Activated naive CD4-positive, alpha-beta T cell treated with anti-CD3 and anti-CD28 coated beads, Interleukin-2, amount 50 U/mL, for 72 hours (primary cell): ENCODE measurements at regions not wholly inside any gene's neighbourhood (a gene's known extent, or its start where the extent isn't known, plus 50 kb on each side); places are given as distances from the start of the nearest gene placed in this dataset.
"Not testable (repeated sequence)": the region's sequence is repeated elsewhere in the genome, so short reads cannot be mapped to it uniquely, and the experiment has no call there.

Source experiments
- ATAC-seq, 2 donors: fragments of 150-1000 bp; cut with Tn5 transposase; 2 replicates each; pipeline ENCODE4 v1.10.0; 2021; ENCODE audit warnings: mild to moderate bottlenecking in 2 of 2, moderate library complexity in 2 of 2
- DNase-seq, 2 donors: peaks; one replicate each; pipeline ENCODE4 v3.0.0; 2021 to 2022; ENCODE audit warnings: low spot score in 2 of 2
- H3K27ac Mint-ChIP-seq, 2 donors: one replicate each; pipeline ENCODE4 v1.8.0; 2022; ENCODE audit warnings: mild to moderate bottlenecking in 2 of 2, mixed read lengths in 2 of 2
- H3K36me3 Mint-ChIP-seq, 2 donors: one replicate each; pipeline ENCODE4 v1.8.0; 2022; ENCODE audit warnings: mixed read lengths in 2 of 2
- H3K9me3 Mint-ChIP-seq, 2 donors: one replicate each; pipeline ENCODE4 v1.8.0; 2022; ENCODE audit warnings: mixed read lengths in 2 of 2

DNA sequence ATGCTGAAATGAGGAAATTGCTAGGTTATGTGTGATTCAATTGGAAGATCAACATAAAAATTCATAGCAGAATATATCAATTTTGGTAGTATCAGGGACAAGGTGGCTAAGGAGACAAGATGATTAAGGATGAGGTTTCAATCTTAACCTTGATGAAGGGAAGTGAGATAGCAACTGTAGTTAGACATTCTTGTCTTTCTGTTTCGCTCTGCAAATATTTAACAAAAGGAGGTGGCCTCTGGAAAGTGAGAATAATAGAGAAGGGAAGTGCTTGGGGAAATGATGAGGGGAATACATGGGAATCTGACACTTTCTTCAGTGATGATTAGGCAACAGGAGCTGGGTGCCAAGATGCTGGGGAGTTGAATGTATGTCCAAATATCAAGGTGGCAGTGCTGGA is 337.1 kb upstream of the PUDP start:
- DNase-seq (no peak), ATAC-seq (no peak)
- H3K9me3 Mint-ChIP-seq: peaks cover 0 to 6% of the 10 kb centered on the region in 2 donors
- no peaks in the 10 kb centered on the region for H3K36me3 Mint-ChIP-seq
- H3K27ac Mint-ChIP-seq: no peak overlapping the region

DNA sequence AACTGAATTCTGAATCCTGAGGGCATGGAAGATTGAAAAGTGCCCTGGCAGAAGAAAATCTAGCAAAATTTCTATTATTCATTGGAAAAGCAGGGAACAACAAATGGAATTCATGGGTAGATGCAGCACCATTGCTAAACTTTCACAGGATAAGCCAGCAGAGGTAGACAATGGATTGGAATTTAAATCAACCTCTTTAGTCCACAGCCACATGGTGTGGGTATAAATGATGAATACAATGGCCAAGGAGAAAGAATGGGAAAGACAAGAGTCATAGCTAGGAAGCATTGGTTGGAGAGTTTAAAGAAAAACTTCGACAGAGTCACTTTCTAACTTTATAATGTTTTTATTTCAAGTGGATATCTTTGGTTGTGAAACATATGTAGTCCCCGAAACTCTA is 332.8 kb upstream of the PUDP start:
- no peaks in the 10 kb centered on the region for H3K36me3 Mint-ChIP-seq
- ATAC-seq: no peak
- no peak overlapping the region for H3K27ac Mint-ChIP-seq
- H3K9me3 Mint-ChIP-seq: peaks cover 0 to 6% of the 10 kb centered on the region in 2 donors
- DNase-seq: no peak

DNA sequence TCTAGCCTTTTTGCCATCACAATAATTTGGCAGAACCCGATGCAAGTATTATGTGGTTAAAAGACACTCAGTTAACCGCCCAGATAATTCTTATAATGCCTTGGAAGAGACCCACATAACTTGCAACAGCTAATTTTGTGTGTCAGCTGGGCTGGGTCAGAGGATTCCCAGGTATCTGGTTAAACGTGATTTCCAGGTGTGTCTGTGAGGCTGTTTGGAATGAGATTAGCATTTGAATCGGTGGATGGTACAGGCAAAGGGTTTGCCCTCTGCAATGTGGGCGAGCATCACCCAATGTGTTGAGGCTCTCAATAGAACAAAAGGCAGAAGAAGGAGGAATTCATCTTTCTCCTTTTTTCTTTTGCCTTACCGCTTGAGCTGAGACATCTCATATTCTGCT is 314.2 kb upstream of the PUDP start:
- Mint-ChIP-seq H3K36me3 (no peaks in the 10 kb centered on the region), H3K27ac (no peak overlapping the region)
- no peak for ATAC-seq

DNA sequence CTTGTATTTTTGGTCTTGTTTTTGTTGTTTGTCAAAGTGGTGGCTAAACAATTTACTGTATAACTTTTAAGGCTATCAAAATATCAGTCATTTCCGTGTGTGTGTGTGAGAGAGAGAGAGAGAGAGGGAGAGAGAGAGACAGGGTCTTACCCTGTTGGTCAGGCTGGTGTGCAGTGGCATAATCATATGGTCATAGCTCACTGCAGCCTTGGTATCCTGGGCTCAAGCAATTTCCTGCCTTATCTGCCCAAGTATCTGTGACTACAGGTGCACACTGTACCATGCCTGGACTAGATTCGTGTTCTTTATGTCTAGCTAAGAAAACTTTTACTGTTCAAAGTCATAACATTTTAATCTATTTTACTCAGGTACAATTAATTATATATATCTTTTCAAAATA is 313.1 kb upstream of the PUDP start:
- H3K9me3 Mint-ChIP-seq, H3K36me3 Mint-ChIP-seq, ATAC-seq, DNase-seq, H3K27ac Mint-ChIP-seq: not testable (repeated sequence)

More for the DNA sequence above, 314.2 kb upstream of the PUDP start:
- DNase-seq: no peak
- peaks cover 0 to 5% of the 10 kb centered on the region in 2 donors for H3K9me3 Mint-ChIP-seq

DNA sequence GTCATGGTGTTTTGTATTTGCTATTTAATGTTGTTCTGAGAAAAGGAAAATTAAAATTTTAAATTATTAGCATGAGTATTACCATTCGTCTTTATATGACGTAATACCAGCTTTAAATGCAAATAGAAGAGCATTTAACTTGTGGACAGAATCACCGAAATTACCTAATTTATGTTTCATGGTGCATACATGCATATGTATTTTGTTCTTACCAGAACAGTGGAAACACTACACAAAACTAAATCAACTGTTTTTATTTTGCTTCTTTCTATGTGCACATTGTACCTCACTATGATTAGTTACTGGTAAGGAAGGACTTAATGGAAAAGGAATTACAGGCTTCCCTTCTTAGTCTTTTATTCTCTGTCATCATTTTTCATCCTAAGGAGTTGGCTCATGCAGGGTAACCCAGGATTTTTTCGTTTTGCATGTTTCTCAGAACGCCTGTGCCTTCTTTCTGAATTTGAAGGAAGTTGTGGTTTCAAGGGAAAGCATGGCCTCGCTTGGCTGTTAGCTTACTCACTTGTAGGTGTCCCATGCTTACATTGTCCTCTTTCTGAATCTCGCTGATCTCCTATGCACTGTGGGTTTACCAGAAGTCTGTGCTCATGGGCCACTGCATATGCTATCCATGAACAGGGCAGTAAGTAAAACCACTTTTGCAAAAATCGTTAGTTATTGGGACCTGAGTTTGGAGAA is 300.0 kb upstream of the PUDP start:
- no peak for DNase-seq
- ATAC-seq: no peak
- Mint-ChIP-seq H3K9me3 (peaks cover 0 to 4% of the 10 kb centered on the region in 2 donors), H3K27ac (no peak overlapping the region), H3K36me3 (no peaks in the 10 kb centered on the region)

DNA sequence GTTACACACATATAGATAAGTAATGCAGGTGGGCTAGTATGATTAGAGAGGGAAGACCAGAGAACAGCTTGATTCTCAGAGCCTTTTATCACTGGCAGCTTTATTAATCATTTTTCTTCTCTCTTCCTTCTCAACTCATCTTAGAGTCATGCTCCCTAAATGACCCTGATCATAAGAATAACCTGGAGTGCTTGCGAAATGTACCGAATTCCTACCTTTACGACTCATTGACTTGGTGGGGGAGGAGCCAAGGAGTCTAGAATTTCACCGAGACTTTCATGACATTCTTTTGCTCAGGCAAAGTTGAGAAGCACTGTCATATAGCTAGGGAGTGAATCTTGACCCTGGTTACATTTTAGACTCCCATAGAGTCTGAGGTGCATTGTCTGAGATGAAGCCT is 298.9 kb upstream of the PUDP start:
- no peak for ATAC-seq
- no peak overlapping the region for H3K27ac Mint-ChIP-seq

DNA sequence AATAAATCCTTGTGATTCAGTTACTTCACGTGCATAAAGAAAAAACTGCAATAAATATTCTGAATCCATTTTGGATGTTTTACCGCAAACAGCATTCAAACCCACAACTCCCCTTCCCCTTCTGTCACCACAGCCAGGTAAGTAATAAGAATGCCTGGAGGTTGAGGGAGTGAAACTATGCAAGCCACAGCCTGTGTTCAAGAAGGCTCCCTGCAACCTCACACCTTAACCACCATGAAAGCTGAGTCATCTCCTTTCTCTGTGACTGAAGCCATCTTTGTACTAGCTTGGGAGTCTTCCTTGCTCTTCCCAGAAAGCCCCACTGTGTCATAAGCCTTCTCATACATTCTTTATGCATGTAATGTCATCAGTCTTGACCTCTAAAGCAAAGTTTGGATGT is 297.0 kb upstream of the PUDP start:
- no peaks in the 10 kb centered on the region for H3K36me3 Mint-ChIP-seq
- peaks cover 0 to 1% of the 10 kb centered on the region in 2 donors for H3K9me3 Mint-ChIP-seq
- DNase-seq (peak in 1 of 2 donors; percentile 2), ATAC-seq (peak; percentile 75 to 93)
- H3K27ac Mint-ChIP-seq: no peak overlapping the region

More for the DNA sequence above, 298.9 kb upstream of the PUDP start:
- no peaks in the 10 kb centered on the region for H3K36me3 Mint-ChIP-seq
- H3K9me3 Mint-ChIP-seq: peaks cover 0 to 4% of the 10 kb centered on the region in 2 donors
- no peak for DNase-seq

DNA sequence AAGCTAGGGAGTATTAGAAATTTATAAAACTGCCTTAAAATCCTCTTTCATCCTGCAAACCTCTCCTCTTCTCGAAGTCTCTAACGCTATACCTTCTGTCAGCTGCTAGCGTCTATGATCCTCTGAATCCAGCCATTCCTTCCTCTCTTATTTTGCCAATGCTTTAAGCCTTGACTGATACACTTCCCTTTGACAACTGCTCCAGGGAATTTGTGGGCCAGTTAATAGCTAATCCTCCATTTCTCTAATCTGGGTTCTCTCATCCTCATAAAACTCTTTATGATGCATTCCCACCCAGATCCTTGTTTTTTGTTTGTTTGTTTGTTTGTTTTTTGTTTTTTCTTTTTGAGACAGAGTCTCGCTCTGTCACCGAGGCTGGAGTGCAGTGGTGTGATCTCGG is 293.6 kb upstream of the PUDP start:
- DNase-seq: no peak
- ATAC-seq: no peak
- no peaks in the 10 kb centered on the region for H3K9me3 Mint-ChIP-seq
- no peak overlapping the region for H3K27ac Mint-ChIP-seq
- no peaks in the 10 kb centered on the region for H3K36me3 Mint-ChIP-seq

DNA sequence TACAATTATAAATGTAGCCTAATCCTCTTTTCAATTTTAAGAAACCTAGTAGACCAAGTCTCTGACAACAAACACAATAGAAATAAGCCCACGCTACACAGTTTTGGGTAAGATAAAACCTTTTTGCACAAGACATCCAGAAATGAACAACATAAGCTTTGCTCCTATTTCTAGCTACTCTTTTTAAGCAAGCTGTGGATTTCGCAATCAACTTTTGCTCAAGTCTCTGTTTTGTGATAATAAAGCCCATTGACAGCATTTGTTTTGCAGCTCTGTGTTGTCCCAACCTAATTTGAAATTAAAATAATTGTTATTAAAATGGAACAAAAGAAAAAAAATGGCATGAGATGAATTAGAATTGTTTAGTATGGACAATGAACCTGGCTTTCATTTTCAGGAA is 287.9 kb upstream of the PUDP start:
- no peak for ATAC-seq
- Mint-ChIP-seq H3K9me3 (peaks cover 6 to 7% of the 10 kb centered on the region in 2 donors), H3K36me3 (peaks cover 0 to 5% of the 10 kb centered on the region in 2 donors), H3K27ac (no peak overlapping the region)
- DNase-seq: no peak

DNA sequence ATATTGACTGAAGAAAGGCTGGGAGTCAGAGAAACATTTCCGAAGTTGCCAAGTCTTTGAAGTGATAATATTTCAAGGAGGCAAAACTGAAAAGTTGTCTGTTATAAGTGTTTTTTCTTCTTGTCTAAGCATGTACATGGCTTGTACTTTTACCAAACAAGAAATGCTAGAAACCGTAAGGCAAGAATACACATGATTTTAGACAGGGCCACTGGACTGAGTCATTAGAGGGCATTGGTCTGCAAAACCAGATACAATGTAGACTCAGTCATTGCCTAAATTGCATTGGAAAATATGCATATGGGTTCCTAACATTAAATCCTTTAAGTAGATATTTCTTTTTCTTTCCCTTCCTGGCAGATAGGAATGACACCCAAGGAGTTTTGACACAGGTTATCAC is 284.9 kb upstream of the PUDP start:
- Mint-ChIP-seq H3K36me3 (peaks cover 0 to 10% of the 10 kb centered on the region in 2 donors), H3K9me3 (peaks cover 13 to 15% of the 10 kb centered on the region in 2 donors)
- ATAC-seq: no peak

DNA sequence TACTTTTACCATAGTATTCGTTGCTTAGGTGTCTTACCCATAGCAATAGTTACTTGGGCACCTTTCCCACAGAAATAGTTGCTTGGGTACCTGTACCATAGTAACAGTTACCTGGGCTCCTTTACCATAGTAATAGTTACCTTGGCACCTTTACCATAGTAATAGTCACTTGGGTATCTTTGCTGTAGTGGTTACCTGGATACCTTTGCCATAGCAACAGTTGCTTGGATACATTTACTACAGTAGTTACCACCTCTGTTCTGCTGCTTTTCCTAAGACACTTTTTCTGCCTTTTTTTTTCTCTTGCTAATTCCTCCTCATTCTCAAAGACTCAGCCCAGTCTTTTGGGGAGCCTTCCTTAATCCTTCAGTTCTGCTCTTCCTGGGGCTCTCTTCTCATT is 272.8 kb upstream of the PUDP start:
- Mint-ChIP-seq H3K27ac (no peak overlapping the region), H3K36me3 (no peaks in the 10 kb centered on the region), H3K9me3 (peaks cover 0 to 3% of the 10 kb centered on the region in 2 donors)
- ATAC-seq (no peak), DNase-seq (no peak)

More for the DNA sequence above, 284.9 kb upstream of the PUDP start:
- H3K27ac Mint-ChIP-seq: no peak overlapping the region
- no peak for DNase-seq

DNA sequence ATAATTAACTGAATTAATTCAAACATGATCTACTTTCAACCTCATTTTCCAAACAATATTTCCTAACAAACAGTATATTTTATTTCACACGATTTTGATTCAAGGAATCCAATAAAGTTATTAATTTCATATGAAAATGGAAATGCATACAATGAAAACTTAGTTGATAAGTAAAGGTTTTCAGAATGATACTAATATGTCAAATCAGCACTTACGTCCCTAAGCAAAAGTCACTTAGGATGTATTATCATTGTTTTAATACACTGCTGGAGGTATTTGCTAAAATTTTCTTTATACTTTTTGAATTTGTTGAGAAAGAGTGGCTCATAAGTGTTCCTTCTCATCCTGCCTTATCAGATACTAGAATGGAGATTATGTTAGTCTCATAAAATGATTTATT is 266.8 kb upstream of the PUDP start:
- Mint-ChIP-seq H3K9me3 (peaks cover 0 to 4% of the 10 kb centered on the region in 2 donors), H3K36me3 (no peaks in the 10 kb centered on the region), H3K27ac (no peak overlapping the region)
- ATAC-seq (no peak), DNase-seq (no peak)

DNA sequence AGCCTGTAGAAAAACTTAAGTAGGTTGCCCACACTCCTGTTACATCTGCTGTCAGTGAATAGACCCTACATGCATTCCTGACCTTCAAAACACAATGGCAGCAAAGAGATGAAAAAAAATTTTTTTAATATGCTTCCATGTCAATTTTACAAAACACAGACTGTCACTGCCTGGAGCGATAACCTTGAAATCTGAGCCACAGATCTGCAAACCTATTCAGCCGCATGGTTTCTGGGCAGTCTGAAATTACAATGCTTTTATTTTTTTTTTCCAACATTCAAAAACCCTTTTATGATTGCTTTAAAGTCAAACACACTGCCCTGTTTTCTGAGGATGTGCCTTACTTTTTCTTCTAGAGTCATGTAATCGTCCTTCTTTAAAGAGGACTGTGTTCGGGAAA is 264.9 kb upstream of the PUDP start:
- no peak for DNase-seq
- no peak overlapping the region for H3K27ac Mint-ChIP-seq
- no peaks in the 10 kb centered on the region for H3K36me3 Mint-ChIP-seq
- H3K9me3 Mint-ChIP-seq: peaks cover 0 to 4% of the 10 kb centered on the region in 2 donors
- no peak for ATAC-seq

DNA sequence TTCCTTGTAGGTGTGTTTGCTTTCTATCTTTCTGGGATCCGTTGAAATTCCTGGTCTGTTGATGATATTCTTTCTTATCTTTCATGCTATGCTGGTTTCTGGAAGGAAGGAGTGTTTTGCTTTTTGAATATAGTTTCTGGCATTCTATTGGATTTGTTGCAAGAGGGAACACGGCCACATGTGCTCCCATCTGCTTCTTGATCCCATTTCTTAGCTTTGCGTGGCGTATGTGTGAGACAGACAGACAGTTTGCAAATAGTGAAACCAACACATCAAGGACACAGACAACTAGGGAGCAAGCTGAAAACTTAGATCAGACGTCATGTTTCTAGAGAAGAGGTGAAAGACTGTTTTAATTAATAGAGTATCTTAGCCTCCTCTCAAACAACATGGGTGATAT is 261.9 kb upstream of the PUDP start:
- ATAC-seq: no peak
- Mint-ChIP-seq H3K9me3 (peaks cover 4% of the 10 kb centered on the region in 2 donors), H3K36me3 (no peaks in the 10 kb centered on the region), H3K27ac (no peak overlapping the region)
- DNase-seq: no peak

DNA sequence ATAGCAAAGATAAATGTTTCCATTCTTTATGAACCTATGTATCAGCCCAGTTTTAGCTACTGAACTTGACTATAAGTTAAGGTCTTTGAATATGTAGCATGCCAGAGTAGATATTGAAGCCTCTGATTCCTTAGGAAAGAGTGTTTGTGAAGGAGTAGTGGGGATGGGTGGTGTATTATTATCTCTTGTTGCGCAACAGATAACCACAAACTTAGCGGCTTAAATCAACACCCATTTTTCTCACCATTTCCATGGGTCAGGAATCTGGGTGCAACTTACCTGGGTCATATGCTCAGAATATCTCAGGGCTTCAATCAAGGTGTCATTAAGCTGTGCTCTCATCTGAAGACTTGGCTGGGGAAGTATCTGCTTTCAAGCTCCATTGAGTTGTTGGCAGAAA is 251.4 kb upstream of the PUDP start:
- H3K27ac Mint-ChIP-seq: no peak overlapping the region
- ATAC-seq: no peak
- H3K9me3 Mint-ChIP-seq: peaks cover 0 to 11% of the 10 kb centered on the region in 2 donors
- no peak for DNase-seq
- peaks cover 0 to 5% of the 10 kb centered on the region in 2 donors for H3K36me3 Mint-ChIP-seq

DNA sequence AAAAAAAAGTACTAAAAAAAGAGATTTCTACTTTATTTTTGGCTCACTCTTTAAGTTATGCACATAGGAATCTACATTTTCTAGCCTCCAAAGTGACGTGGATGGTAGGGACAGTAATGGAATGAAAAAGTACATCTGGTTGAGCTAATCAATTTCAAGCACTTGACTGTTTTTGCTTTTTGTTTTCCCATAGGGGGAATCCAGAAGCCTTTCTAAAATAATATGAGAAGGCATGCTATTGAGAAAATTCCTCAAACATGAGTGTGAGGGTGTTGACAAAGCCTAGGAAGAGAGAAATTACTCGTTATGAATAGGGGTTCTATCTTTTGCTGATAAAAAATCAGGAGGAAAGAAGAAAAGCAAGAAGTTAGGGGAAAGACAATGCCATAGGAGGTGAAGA is 242.5 kb upstream of the PUDP start:
- ATAC-seq: no peak
- DNase-seq: no peak
- Mint-ChIP-seq H3K9me3 (no peaks in the 10 kb centered on the region), H3K27ac (no peak overlapping the region), H3K36me3 (peaks cover 0 to under 1% of the 10 kb centered on the region in 2 donors)

DNA sequence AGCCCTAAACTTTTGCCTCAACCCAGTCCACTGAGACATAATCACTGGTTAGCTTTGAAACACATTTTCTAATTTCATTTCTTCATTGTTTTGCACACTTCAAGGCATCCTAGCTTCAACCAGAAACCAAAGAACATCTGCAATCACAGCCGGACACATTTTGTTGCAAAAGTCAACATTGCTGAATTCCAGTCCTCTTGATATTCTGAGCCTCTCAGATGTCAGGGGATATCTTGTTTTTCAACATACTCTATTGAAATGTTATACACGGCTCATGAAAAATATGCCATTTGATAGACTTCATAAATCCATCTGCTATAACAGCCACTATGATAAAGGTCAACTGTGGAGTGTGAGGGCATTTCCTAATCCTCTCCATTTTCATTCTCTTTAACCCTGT is 241.6 kb upstream of the PUDP start:
- ATAC-seq (no peak), DNase-seq (no peak)
- Mint-ChIP-seq H3K9me3 (no peaks in the 10 kb centered on the region), H3K27ac (no peak overlapping the region), H3K36me3 (no peaks in the 10 kb centered on the region)

DNA sequence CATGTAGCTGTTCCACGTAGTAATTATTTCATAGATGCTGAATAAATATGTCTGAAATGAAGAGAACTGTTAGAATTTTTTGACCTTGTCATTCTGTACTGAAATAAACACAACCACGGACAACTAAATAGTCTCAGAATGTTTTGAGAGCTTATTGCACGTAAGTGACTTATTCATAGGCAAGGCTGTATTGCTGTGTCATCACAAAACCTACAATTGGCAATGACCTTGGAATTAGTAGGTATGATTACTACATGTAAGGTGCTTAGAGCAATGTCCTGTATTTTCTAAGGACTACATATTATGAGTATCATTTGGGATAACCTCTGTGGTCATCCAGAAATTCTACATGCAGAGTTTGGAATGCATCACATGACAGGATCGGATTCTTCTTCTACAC is 237.2 kb upstream of the PUDP start:
- ATAC-seq: no peak
- DNase-seq: no peak
- Mint-ChIP-seq H3K9me3 (peaks cover 0 to under 1% of the 10 kb centered on the region in 2 donors), H3K36me3 (no peaks in the 10 kb centered on the region), H3K27ac (no peak overlapping the region)
